ENCODE measurements at regions not wholly inside any gene's neighbourhood (a gene's known extent, or its start where the extent isn't known, plus 50 kb on each side); places are given as distances from the start of the nearest gene placed in this dataset.
A peak's percentile ranks its signal among the peaks of the same experiment; 100 is the strongest.
"Not testable (repeated sequence)": the region's sequence is repeated elsewhere in the genome, so short reads cannot be mapped to it uniquely, and the experiment has no call there.

- Histone ChIP-seq H3K27me3 (ENCODE audit: insufficient read depth, low read depth, severe bottlenecking) (no peaks in the 10 kb centered on the region), H3K27ac (no peak overlapping the region), H3K4me3 (ENCODE audit: low read depth, low read length) (no peak overlapping the region), H3K36me3 (no peaks in the 10 kb centered on the region), H3K9me3 (ENCODE audit: severe bottlenecking) (no peaks in the 10 kb centered on the region)
- no peak for TF ChIP-seq CTCF (IDR thresholded peaks at IDR 0.05; ENCODE audit: low read depth, low read length)
- DNase-seq: no peak
Measured at GRCh38 chr3:25056-25455, 171.5 kb upstream of the CHL1 start.

GRCh38 chr3:35985-36384 is 160.6 kb upstream of the CHL1 start:
- not testable (repeated sequence) for DNase-seq, H3K27ac ChIP-seq

GRCh38 chr3:42871-43744 is 153.5 kb upstream of the CHL1 start:
- H3K27me3 ChIP-seq (ENCODE audit: insufficient read depth, low read depth, severe bottlenecking); DNase-seq; H3K36me3 ChIP-seq; H3K9me3 ChIP-seq (ENCODE audit: severe bottlenecking); H3K4me3 ChIP-seq (ENCODE audit: low read depth, low read length); H3K27ac ChIP-seq: not testable (repeated sequence)
- 0 out of 2 replicates have a peak, but pooled peaks have one; percentile 15 for TF ChIP-seq CTCF (IDR thresholded peaks at IDR 0.05; ENCODE audit: low read depth, low read length)

More at GRCh38 chr3:35985-36384, 160.6 kb upstream of the CHL1 start:
- not testable (repeated sequence) for H3K9me3 ChIP-seq (ENCODE audit: severe bottlenecking); H3K27me3 ChIP-seq (ENCODE audit: insufficient read depth, low read depth, severe bottlenecking); H3K4me3 ChIP-seq (ENCODE audit: low read depth, low read length); H3K36me3 ChIP-seq

GRCh38 chr3:44028-44676 is 152.4 kb upstream of the CHL1 start:
- Histone ChIP-seq H3K27ac (no peak overlapping the region), H3K4me3 (ENCODE audit: low read depth, low read length) (no peak overlapping the region), H3K27me3 (ENCODE audit: insufficient read depth, low read depth, severe bottlenecking) (no peaks in the 10 kb centered on the region), H3K36me3 (no peaks in the 10 kb centered on the region), H3K9me3 (ENCODE audit: severe bottlenecking) (no peaks in the 10 kb centered on the region)
- no peak for DNase-seq
- no peak for TF ChIP-seq CTCF (IDR thresholded peaks at IDR 0.05; ENCODE audit: low read depth, low read length)

GRCh38 chr3:44941-45340 is 151.6 kb upstream of the CHL1 start:
- not testable (repeated sequence) for H3K27me3 ChIP-seq (ENCODE audit: insufficient read depth, low read depth, severe bottlenecking); H3K4me3 ChIP-seq (ENCODE audit: low read depth, low read length); H3K27ac ChIP-seq; DNase-seq; H3K36me3 ChIP-seq; H3K9me3 ChIP-seq (ENCODE audit: severe bottlenecking)

GRCh38 chr3:46576-46975 is 150.0 kb upstream of the CHL1 start:
- Histone ChIP-seq H3K9me3 (ENCODE audit: severe bottlenecking) (no peaks in the 10 kb centered on the region), H3K4me3 (ENCODE audit: low read depth, low read length) (no peak overlapping the region), H3K27me3 (ENCODE audit: insufficient read depth, low read depth, severe bottlenecking) (no peaks in the 10 kb centered on the region), H3K27ac (no peak overlapping the region), H3K36me3 (no peaks in the 10 kb centered on the region)
- no peak for TF ChIP-seq CTCF (IDR thresholded peaks at IDR 0.05; ENCODE audit: low read depth, low read length)
- no peak for DNase-seq

GRCh38 chr3:53441-53840 is 143.1 kb upstream of the CHL1 start:
- H3K27me3 ChIP-seq (ENCODE audit: insufficient read depth, low read depth, severe bottlenecking); DNase-seq; H3K9me3 ChIP-seq (ENCODE audit: severe bottlenecking); H3K4me3 ChIP-seq (ENCODE audit: low read depth, low read length); H3K36me3 ChIP-seq; H3K27ac ChIP-seq: not testable (repeated sequence)

All from WERI-Rb-1 (cell line).